Mesenchymal stem cell (in vitro differentiated cells and primary cell): ENCODE measurements at regions not wholly inside any gene's neighbourhood (a gene's known extent, or its start where the extent isn't known, plus 50 kb on each side); places are given as distances from the start of the nearest gene placed in this dataset.

ENCODE experiments used
- DNase-seq: peaks from one replicate; pipeline ENCODE4 v3.0.0-alpha.2; 2013
- H2AFZ ChIP-seq: one replicate; pipeline ENCODE4 v1.6.1; 2013; ENCODE audit warnings: low read depth, mild to moderate bottlenecking, control low read depth, inconsistent platforms, low read length, moderate library complexity
- H2AK5ac ChIP-seq: 2 replicates; pipeline ENCODE4 v1.6.1; 2013; ENCODE audit warnings: low read length, moderate library complexity, mild to moderate bottlenecking, inconsistent platforms; ENCODE audit not compliant: severe bottlenecking
- H2BK120ac ChIP-seq: one replicate; pipeline ENCODE4 v1.6.1; 2013; ENCODE audit warnings: low read depth, mild to moderate bottlenecking, inconsistent platforms, low read length, moderate library complexity
- H2BK12ac ChIP-seq, 2 experiments: one replicate each; pipeline ENCODE4 v1.6.1; 2013; ENCODE audit warnings: inconsistent platforms in 2 of 2, low read length in 2 of 2, mild to moderate bottlenecking in 2 of 2, moderate library complexity in 2 of 2, control low read depth in 1 of 2
- H2BK15ac ChIP-seq: one replicate; pipeline ENCODE4 v1.6.1; 2013; ENCODE audit warnings: mild to moderate bottlenecking, low read depth, inconsistent platforms; ENCODE audit not compliant: poor library complexity, severe bottlenecking
- H2BK5ac ChIP-seq: 2 replicates; pipeline ENCODE4 v1.6.1; 2013; ENCODE audit warnings: low read depth, mild to moderate bottlenecking, low read length, control low read depth, inconsistent platforms; ENCODE audit not compliant: poor library complexity, severe bottlenecking
- H3K14ac ChIP-seq, 2 experiments: one replicate each; pipeline ENCODE4 v1.6.1; 2013; ENCODE audit warnings: inconsistent platforms in 2 of 2, low read length in 2 of 2, control low read depth in 1 of 2, mild to moderate bottlenecking in 1 of 2, moderate library complexity in 1 of 2
- H3K18ac ChIP-seq, 2 experiments: one replicate each; pipeline ENCODE4 v1.6.1; 2013; ENCODE audit warnings: inconsistent platforms in 2 of 2, low read length in 2 of 2, control low read depth in 1 of 2, low read depth in 1 of 2, mild to moderate bottlenecking in 1 of 2
- H3K23ac ChIP-seq, 2 experiments: one replicate each; pipeline ENCODE4 v1.6.1; 2013; ENCODE audit warnings: inconsistent platforms in 2 of 2, low read length in 2 of 2, mild to moderate bottlenecking in 2 of 2, moderate library complexity in 2 of 2, control low read depth in 1 of 2
- H3K27ac ChIP-seq: 2 replicates; pipeline ENCODE4 v1.5.1; 2013; ENCODE audit warnings: mild to moderate bottlenecking, moderate library complexity, low read length, control low read depth, inconsistent platforms; ENCODE audit not compliant: poor library complexity, severe bottlenecking
- H3K27me3 ChIP-seq, 2 experiments: 2 replicates each; pipeline versions ENCODE4 v1.6.1 to v1.7.0; 2013; ENCODE audit warnings: low read length in 2 of 2, mild to moderate bottlenecking in 2 of 2, moderate library complexity in 2 of 2, control low read depth in 1 of 2, inconsistent platforms in 1 of 2; ENCODE audit not compliant: control insufficient read depth in 1 of 2, insufficient read depth in 1 of 2
- H3K36me3 ChIP-seq, 2 experiments: 2 replicates each; pipeline versions ENCODE4 v1.6.1 to v1.7.0; 2013; ENCODE audit warnings: low read length in 2 of 2, control low read depth in 1 of 2, inconsistent platforms in 1 of 2, low read depth in 1 of 2, mild to moderate bottlenecking in 1 of 2; ENCODE audit not compliant: insufficient read depth in 2 of 2, control insufficient read depth in 1 of 2
- H3K4ac ChIP-seq, 2 experiments: one replicate each; pipeline ENCODE4 v1.6.1; 2013; ENCODE audit warnings: inconsistent platforms in 2 of 2, low read length in 2 of 2, mild to moderate bottlenecking in 2 of 2, moderate library complexity in 2 of 2, control low read depth in 1 of 2, low read depth in 1 of 2
- H3K4me1 ChIP-seq: 2 replicates; pipeline ENCODE4 v1.6.1; 2013; ENCODE audit warnings: low read depth, low read length, control low read depth; ENCODE audit not compliant: control insufficient read depth, insufficient read depth
- H3K4me2 ChIP-seq: 2 replicates; pipeline ENCODE4 v1.6.1; 2013; ENCODE audit warnings: low read length, mild to moderate bottlenecking, inconsistent platforms; ENCODE audit not compliant: poor library complexity, severe bottlenecking
- H3K4me3 ChIP-seq, 2 experiments: 2 replicates each; pipeline versions ENCODE4 v1.5.1 to v1.7.0; 2013; ENCODE audit warnings: low read length in 2 of 2, mild to moderate bottlenecking in 2 of 2, control low read depth in 1 of 2, low read depth in 1 of 2; ENCODE audit not compliant: insufficient read depth in 1 of 2
- H3K79me1 ChIP-seq: replicated peaks from 2 replicates; pipeline ENCODE4 v1.6.1; 2013; ENCODE audit warnings: mild to moderate bottlenecking, control low read depth, low read length, inconsistent platforms; ENCODE audit not compliant: poor library complexity, severe bottlenecking
- H3K9ac ChIP-seq: 2 replicates; pipeline ENCODE4 v1.7.0; 2013; ENCODE audit warnings: mild to moderate bottlenecking, low read length, moderate library complexity
- H3K9me3 ChIP-seq: 2 replicates; pipeline ENCODE4 v1.7.0; 2013; ENCODE audit warnings: mild to moderate bottlenecking, low read length; ENCODE audit not compliant: control insufficient read depth
- H4K8ac ChIP-seq: one replicate; pipeline ENCODE4 v1.6.1; 2013; ENCODE audit warnings: inconsistent platforms, mild to moderate bottlenecking, low read length, moderate library complexity
- H4K91ac ChIP-seq: one replicate; pipeline ENCODE4 v1.6.1; 2013; ENCODE audit warnings: mild to moderate bottlenecking, low read length, inconsistent platforms
- WGBS: methylation state at CpG from one replicate; pipeline ENCODE4 v1.1.7; 2013; ENCODE audit warnings: mixed read lengths; 5-methylcytosine and 5-hydroxymethylcytosine counted together

DNA sequence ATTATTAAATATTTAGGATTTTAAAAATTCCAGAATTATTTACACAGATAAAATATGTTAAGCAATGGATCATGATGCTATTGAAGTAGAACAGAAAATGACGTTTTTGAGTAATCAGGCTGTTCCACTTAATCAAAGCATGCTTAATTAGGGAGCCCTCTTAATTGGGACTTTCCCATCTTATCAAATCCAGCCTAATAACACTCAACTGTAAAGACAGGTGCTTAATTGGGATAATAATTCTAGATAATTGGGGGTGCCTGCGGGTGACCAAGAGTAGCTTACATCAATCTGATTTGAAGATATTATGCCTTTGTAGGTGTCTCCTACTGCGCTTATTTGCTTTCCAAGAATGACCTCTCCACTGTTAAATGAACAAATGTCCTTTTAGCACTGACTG lies 742.2 kb upstream of the SLITRK6 start:
- Histone ChIP-seq H3K23ac (no peak overlapping the region), H2BK12ac (no peak overlapping the region), H3K4me1 (no peaks in the 10 kb centered on the region), H4K8ac (no peak overlapping the region), H2AK5ac (no peak overlapping the region), H3K79me1 (no peaks in the 10 kb centered on the region), H3K9me3 (no peaks in the 10 kb centered on the region), H2AFZ (no peak overlapping the region), H3K27me3 (no peaks in the 10 kb centered on the region), H3K18ac (no peak overlapping the region), H2BK120ac (no peak overlapping the region), H3K9ac (no peak overlapping the region), H3K4ac (no peak overlapping the region), H3K36me3 (no peaks in the 10 kb centered on the region), H2BK15ac (no peak overlapping the region), H2BK5ac (no peak overlapping the region), H4K91ac (no peak overlapping the region), H3K4me2 (no peak overlapping the region), H3K27ac (no peak overlapping the region), H3K4me3 (no peak overlapping the region), H3K14ac (no peak overlapping the region)
- no peak for DNase-seq
- WGBS: 100% methylated on average over 3 of the region's 3 CpGs

DNA sequence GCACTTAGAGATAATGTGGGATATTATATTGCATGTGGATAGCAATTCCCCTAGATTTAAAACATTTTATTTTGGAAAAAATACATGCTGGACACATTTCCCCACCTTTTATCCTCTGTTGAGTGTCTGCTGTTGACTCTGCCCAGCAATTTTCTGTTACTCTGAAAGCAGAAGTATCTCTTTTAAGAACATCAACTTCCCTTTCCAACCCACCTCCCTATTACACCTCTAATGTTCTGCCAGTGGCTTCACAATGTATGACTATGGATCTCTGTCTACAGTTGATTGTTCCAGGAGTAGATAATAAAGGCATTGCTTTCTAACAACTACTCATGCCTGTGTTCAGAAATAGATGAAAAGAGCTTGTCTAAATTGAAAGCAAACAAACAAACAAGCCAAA lies 754.8 kb upstream of the SLITRK6 start:
- Histone ChIP-seq H3K9ac (no peak overlapping the region), H2BK5ac (no peak overlapping the region), H2BK12ac (no peak overlapping the region), H3K4me1 (no peaks in the 10 kb centered on the region), H3K27me3 (no peaks in the 10 kb centered on the region), H3K4me2 (no peak overlapping the region), H3K27ac (no peak overlapping the region), H3K79me1 (no peaks in the 10 kb centered on the region), H2BK15ac (no peak overlapping the region), H2AK5ac (no peak overlapping the region), H3K4ac (no peak overlapping the region), H3K4me3 (no peak overlapping the region), H2AFZ (no peak overlapping the region), H4K91ac (no peak overlapping the region), H3K36me3 (no peaks in the 10 kb centered on the region), H2BK120ac (no peak overlapping the region), H3K14ac (no peak overlapping the region), H3K9me3 (no peaks in the 10 kb centered on the region), H3K18ac (no peak overlapping the region), H3K23ac (no peak overlapping the region), H4K8ac (no peak overlapping the region)
- DNase-seq: no peak

DNA sequence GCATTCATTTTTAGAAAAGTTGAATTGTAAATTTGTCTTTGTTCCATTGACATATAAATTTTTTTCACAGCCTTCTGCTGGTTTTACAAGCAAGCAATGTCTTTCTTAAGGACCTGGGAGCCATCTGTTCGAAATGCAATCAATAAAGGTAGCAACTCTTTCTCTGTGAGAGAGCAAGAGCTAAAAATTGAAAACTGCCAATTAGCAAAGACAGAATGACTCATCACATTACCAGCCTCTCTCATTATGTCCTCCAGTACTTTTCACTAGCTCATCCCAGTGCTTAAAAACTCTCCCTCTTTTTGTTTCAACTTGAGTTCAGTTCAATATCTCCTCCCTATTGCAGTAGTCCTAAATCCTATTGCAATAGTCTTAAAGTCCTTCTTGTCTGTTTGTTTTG lies 760.7 kb upstream of the SLITRK6 start:
- Histone ChIP-seq H2BK5ac (no peak overlapping the region), H3K79me1 (no peaks in the 10 kb centered on the region), H4K91ac (no peak overlapping the region), H2BK120ac (no peak overlapping the region), H3K4ac (no peak overlapping the region), H2AFZ (no peak overlapping the region), H2BK15ac (no peak overlapping the region), H3K18ac (no peak overlapping the region), H4K8ac (no peak overlapping the region), H3K9ac (no peak overlapping the region), H2BK12ac (no peak overlapping the region), H3K27me3 (no peaks in the 10 kb centered on the region), H3K9me3 (no peaks in the 10 kb centered on the region), H3K36me3 (no peaks in the 10 kb centered on the region), H3K4me1 (no peaks in the 10 kb centered on the region), H3K4me2 (no peak overlapping the region), H3K4me3 (no peak overlapping the region), H3K14ac (no peak overlapping the region), H3K23ac (no peak overlapping the region), H3K27ac (no peak overlapping the region), H2AK5ac (no peak overlapping the region)
- peak; percentile 13 for DNase-seq
- WGBS: 33% methylated on average over 1 of the region's 1 CpG

DNA sequence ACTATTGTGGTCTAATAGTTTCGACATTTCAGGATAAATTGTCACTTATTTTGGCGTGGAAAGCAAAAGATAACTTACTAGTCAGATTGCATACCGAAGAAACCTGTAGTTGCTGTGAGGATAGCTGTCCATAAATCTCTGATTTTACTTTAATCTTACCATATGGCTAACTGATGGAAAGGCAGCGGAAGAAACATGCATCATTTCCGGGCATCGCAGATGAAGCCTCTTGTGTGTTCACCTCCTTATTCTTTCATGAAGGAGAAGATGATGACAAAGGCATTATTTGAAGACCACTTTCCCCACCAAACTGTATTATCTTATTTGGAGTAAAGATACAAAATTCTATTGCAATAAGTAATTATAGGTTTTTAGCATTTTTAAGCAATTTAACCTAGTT lies 763.6 kb upstream of the SLITRK6 start:
- Histone ChIP-seq H2BK120ac (no peak overlapping the region), H3K9ac (no peak overlapping the region), H3K18ac (no peak overlapping the region), H2BK12ac (no peak overlapping the region), H3K36me3 (no peaks in the 10 kb centered on the region), H3K27me3 (no peaks in the 10 kb centered on the region), H4K8ac (no peak overlapping the region), H2AK5ac (no peak overlapping the region), H4K91ac (no peak overlapping the region), H2AFZ (no peak overlapping the region), H3K14ac (no peak overlapping the region), H3K4ac (no peak overlapping the region), H3K79me1 (no peaks in the 10 kb centered on the region), H3K4me3 (no peak overlapping the region), H3K9me3 (no peaks in the 10 kb centered on the region), H2BK5ac (no peak overlapping the region), H3K4me2 (no peak overlapping the region), H3K23ac (no peak overlapping the region), H3K27ac (no peak overlapping the region), H3K4me1 (no peaks in the 10 kb centered on the region), H2BK15ac (no peak overlapping the region)
- 100% methylated on average over 2 of the region's 6 CpGs for WGBS
- no peak for DNase-seq
